ENCODE measurements at regions not wholly inside any gene's neighbourhood (a gene's known extent, or its start where the extent isn't known, plus 50 kb on each side); places are given as distances from the start of the nearest gene placed in this dataset.

DNA sequence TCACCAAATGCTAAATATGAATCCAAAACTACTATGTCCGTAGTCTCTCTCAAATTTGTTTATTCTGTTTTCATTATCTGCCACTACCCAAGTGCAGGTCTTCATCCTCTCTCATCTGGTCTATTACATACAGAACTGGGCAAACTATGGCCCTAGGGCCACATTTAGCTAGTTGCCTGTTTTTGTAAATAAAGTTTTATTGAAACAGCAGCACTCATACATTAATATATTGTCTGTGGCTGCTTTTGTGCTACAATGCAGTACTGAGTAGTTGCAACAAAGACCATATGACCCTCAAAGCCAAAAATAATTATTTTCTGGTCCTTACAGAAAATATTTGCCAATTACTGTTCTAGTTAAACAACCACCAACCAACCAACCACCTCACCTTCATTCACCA lies 172.2 kb upstream of the NCKAP5 start (continued):
- TF ChIP-seq, protein P1, sequence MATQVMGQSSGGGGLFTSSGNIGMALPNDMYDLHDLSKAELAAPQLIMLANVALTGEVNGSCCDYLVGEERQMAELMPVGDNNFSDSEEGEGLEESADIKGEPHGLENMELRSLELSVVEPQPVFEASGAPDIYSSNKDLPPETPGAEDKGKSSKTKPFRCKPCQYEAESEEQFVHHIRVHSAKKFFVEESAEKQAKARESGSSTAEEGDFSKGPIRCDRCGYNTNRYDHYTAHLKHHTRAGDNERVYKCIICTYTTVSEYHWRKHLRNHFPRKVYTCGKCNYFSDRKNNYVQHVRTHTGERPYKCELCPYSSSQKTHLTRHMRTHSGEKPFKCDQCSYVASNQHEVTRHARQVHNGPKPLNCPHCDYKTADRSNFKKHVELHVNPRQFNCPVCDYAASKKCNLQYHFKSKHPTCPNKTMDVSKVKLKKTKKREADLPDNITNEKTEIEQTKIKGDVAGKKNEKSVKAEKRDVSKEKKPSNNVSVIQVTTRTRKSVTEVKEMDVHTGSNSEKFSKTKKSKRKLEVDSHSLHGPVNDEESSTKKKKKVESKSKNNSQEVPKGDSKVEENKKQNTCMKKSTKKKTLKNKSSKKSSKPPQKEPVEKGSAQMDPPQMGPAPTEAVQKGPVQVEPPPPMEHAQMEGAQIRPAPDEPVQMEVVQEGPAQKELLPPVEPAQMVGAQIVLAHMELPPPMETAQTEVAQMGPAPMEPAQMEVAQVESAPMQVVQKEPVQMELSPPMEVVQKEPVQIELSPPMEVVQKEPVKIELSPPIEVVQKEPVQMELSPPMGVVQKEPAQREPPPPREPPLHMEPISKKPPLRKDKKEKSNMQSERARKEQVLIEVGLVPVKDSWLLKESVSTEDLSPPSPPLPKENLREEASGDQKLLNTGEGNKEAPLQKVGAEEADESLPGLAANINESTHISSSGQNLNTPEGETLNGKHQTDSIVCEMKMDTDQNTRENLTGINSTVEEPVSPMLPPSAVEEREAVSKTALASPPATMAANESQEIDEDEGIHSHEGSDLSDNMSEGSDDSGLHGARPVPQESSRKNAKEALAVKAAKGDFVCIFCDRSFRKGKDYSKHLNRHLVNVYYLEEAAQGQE (IDR thresholded peaks at IDR 0.05; ENCODE audit: unreplicated experiment): no peak
- TF ChIP-seq, protein P2, sequence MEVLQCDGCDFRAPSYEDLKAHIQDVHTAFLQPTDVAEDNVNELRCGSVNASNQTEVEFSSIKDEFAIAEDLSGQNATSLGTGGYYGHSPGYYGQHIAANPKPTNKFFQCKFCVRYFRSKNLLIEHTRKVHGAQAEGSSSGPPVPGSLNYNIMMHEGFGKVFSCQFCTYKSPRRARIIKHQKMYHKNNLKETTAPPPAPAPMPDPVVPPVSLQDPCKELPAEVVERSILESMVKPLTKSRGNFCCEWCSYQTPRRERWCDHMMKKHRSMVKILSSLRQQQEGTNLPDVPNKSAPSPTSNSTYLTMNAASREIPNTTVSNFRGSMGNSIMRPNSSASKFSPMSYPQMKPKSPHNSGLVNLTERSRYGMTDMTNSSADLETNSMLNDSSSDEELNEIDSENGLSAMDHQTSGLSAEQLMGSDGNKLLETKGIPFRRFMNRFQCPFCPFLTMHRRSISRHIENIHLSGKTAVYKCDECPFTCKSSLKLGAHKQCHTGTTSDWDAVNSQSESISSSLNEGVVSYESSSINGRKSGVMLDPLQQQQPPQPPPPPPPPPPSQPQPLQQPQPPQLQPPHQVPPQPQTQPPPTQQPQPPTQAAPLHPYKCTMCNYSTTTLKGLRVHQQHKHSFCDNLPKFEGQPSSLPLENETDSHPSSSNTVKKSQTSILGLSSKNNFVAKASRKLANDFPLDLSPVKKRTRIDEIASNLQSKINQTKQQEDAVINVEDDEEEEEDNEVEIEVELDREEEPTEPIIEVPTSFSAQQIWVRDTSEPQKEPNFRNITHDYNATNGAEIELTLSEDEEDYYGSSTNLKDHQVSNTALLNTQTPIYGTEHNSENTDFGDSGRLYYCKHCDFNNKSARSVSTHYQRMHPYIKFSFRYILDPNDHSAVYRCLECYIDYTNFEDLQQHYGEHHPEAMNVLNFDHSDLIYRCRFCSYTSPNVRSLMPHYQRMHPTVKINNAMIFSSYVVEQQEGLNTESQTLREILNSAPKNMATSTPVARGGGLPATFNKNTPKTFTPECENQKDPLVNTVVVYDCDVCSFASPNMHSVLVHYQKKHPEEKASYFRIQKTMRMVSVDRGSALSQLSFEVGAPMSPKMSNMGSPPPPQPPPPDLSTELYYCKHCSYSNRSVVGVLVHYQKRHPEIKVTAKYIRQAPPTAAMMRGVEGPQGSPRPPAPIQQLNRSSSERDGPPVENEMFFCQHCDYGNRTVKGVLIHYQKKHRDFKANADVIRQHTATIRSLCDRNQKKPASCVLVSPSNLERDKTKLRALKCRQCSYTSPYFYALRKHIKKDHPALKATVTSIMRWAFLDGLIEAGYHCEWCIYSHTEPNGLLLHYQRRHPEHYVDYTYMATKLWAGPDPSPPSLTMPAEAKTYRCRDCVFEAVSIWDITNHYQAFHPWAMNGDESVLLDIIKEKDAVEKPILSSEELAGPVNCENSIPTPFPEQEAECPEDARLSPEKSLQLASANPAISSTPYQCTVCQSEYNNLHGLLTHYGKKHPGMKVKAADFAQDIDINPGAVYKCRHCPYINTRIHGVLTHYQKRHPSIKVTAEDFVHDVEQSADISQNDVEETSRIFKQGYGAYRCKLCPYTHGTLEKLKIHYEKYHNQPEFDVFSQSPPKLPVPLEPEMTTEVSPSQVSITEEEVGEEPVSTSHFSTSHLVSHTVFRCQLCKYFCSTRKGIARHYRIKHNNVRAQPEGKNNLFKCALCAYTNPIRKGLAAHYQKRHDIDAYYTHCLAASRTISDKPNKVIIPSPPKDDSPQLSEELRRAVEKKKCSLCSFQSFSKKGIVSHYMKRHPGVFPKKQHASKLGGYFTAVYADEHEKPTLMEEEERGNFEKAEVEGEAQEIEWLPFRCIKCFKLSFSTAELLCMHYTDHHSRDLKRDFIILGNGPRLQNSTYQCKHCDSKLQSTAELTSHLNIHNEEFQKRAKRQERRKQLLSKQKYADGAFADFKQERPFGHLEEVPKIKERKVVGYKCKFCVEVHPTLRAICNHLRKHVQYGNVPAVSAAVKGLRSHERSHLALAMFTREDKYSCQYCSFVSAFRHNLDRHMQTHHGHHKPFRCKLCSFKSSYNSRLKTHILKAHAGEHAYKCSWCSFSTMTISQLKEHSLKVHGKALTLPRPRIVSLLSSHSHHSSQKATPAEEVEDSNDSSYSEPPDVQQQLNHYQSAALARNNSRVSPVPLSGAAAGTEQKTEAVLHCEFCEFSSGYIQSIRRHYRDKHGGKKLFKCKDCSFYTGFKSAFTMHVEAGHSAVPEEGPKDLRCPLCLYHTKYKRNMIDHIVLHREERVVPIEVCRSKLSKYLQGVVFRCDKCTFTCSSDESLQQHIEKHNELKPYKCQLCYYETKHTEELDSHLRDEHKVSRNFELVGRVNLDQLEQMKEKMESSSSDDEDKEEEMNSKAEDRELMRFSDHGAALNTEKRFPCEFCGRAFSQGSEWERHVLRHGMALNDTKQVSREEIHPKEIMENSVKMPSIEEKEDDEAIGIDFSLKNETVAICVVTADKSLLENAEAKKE (CRISPR knock-in tag; IDR thresholded peaks at IDR 0.05): no peak

DNA sequence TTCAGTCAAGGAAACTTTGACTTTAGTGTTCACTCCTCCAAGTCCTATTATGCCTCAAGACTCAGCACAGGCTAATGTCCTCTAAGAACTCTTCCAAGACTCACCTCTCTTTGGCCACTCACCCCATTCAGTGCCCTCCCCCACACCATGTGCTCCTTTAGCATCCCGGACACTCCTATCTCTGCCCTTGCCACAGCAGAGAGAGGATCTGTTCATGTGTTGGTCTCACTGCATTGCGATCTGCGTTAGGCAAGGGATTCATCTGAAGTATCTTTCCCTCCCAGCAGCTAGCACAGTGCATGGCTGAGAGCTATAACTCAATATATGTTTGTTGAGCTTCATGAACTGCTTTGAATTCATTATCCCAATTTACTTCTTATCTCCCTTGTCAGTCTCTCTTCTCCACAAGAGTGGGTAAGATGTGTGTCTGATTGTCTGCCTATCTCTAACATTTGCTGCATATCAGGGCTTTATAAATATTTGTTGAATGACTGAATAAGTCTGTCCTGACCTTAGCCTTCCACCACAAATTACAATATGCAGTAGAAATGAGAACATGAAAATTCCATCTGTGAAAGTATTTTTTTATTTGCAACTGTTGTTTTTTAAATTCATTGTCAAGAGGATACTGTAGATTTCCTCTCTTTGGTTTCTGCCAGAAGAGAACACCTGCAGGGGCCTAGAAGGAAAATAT lies 179.9 kb upstream of the NCKAP5 start:
- Mint-ChIP-seq H3K9me3 (no peaks in the 10 kb centered on the region), H3K4me3 (no peak overlapping the region), H3K4me1 (peaks cover 8% of the 10 kb centered on the region; the same call in 2 of the 3 replicates), H3K27me3 (ENCODE audit: insufficient read depth, low read depth, poor library complexity) (no peaks in the 10 kb centered on the region), H3K36me3 (ENCODE audit: low read depth) (no peaks in the 10 kb centered on the region), H3K27ac (no peak overlapping the region)
- no peak overlapping the region for H3K4me3 ChIP-seq
- ATAC-seq (no peak), DNase-seq (ENCODE audit: low spot score) (no peak)
- H2AFZ ChIP-seq: peak overlapping the region; percentile 80; the same call in 1 of the 2 replicates
- H3K9me2 ChIP-seq (ENCODE audit: insufficient read depth): peaks cover 4% of the 10 kb centered on the region; the same call in 1 of the 2 replicates
- no peaks in the 10 kb centered on the region for H4K20me1 ChIP-seq (replicated peaks; ENCODE audit: insufficient read depth)
- H3K4me2 ChIP-seq: no peak overlapping the region
- peaks cover 5% of the 10 kb centered on the region for H3K4me1 ChIP-seq (ENCODE audit: insufficient read depth)
- H3K79me2 ChIP-seq (replicated peaks; ENCODE audit: insufficient read depth): no peaks in the 10 kb centered on the region
- no peaks in the 10 kb centered on the region for H3K36me3 ChIP-seq (ENCODE audit: insufficient read depth)
- H3K27ac ChIP-seq (ENCODE audit: low read depth): no peak overlapping the region
- no peaks in the 10 kb centered on the region for H3F3A ChIP-seq (replicated peaks; ENCODE audit: low read depth)
- no peaks in the 10 kb centered on the region for H3K27me3 ChIP-seq (ENCODE audit: insufficient read depth)
- TF ChIP-seq ZNF114 (CRISPR knock-in tag; IDR thresholded peaks at IDR 0.05) (no peak), EZH2phosphoT487 (IDR thresholded peaks at IDR 0.05; ENCODE audit: unreplicated experiment) (no peak), EZH2 (IDR thresholded peaks at IDR 0.05; ENCODE audit: low read depth, unreplicated experiment) (no peak), POLR2AphosphoS5 (IDR thresholded peaks at IDR 0.05; ENCODE audit: low read depth) (no peak), JUNB (IDR thresholded peaks at IDR 0.05; ENCODE audit: unreplicated experiment) (no peak), CREB1 (CRISPR knock-in tag; IDR thresholded peaks at IDR 0.05; ENCODE audit: low read depth) (no peak)
- TF ChIP-seq, protein P1 (IDR thresholded peaks at IDR 0.05; ENCODE audit: unreplicated experiment): no peak
- TF ChIP-seq, protein P3, sequence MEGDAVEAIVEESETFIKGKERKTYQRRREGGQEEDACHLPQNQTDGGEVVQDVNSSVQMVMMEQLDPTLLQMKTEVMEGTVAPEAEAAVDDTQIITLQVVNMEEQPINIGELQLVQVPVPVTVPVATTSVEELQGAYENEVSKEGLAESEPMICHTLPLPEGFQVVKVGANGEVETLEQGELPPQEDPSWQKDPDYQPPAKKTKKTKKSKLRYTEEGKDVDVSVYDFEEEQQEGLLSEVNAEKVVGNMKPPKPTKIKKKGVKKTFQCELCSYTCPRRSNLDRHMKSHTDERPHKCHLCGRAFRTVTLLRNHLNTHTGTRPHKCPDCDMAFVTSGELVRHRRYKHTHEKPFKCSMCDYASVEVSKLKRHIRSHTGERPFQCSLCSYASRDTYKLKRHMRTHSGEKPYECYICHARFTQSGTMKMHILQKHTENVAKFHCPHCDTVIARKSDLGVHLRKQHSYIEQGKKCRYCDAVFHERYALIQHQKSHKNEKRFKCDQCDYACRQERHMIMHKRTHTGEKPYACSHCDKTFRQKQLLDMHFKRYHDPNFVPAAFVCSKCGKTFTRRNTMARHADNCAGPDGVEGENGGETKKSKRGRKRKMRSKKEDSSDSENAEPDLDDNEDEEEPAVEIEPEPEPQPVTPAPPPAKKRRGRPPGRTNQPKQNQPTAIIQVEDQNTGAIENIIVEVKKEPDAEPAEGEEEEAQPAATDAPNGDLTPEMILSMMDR (conservative IDR thresholded peaks at IDR 0.05; ENCODE audit: low read depth in 2 of 2): no peak

All from GM23338 (cell line).